H9 (cell line): ENCODE measurements at regions not wholly inside any gene's neighbourhood (a gene's known extent, or its start where the extent isn't known, plus 50 kb on each side); places are given as distances from the start of the nearest gene placed in this dataset.

ENCODE experiments used
- DNase-seq: peaks from one replicate; pipeline ENCODE4 v3.0.0-alpha.2; 2017
- H2AFZ ChIP-seq: one replicate; pipeline ENCODE4 v1.6.1; 2013; ENCODE audit warnings: mild to moderate bottlenecking, low read length, control low read depth, moderate library complexity
- H2AK5ac ChIP-seq: 2 replicates; pipeline ENCODE4 v1.6.1; 2013; ENCODE audit warnings: low read length, control low read depth, mixed read lengths; ENCODE audit not compliant: insufficient read length
- H2BK120ac ChIP-seq: one replicate; pipeline ENCODE4 v1.6.1; 2013; ENCODE audit warnings: low read depth, mild to moderate bottlenecking, low read length, control low read depth, inconsistent platforms; ENCODE audit not compliant: poor library complexity, severe bottlenecking
- H2BK12ac ChIP-seq: 2 replicates; pipeline ENCODE4 v1.6.1; 2013; ENCODE audit warnings: low read length, control low read depth, mixed read lengths, low read depth; ENCODE audit not compliant: insufficient read length
- H2BK15ac ChIP-seq: 2 replicates; pipeline ENCODE4 v1.6.1; 2013; ENCODE audit warnings: low read depth, low read length, control low read depth
- H2BK20ac ChIP-seq: one replicate; pipeline ENCODE4 v1.6.1; 2013; ENCODE audit warnings: low read depth, mild to moderate bottlenecking, low read length, control low read depth, inconsistent platforms; ENCODE audit not compliant: poor library complexity, severe bottlenecking
- H2BK5ac ChIP-seq: 2 replicates; pipeline ENCODE4 v1.6.1; 2013; ENCODE audit warnings: low read length, control low read depth, mixed read lengths; ENCODE audit not compliant: insufficient read length
- H3K14ac ChIP-seq: 2 replicates; pipeline ENCODE4 v1.6.1; 2013; ENCODE audit warnings: low read length, control low read depth; ENCODE audit not compliant: insufficient read depth
- H3K18ac ChIP-seq: 2 replicates; pipeline ENCODE4 v1.6.1; 2013; ENCODE audit warnings: low read depth, mild to moderate bottlenecking, mixed read lengths, low read length, control low read depth; ENCODE audit not compliant: insufficient read length
- H3K23ac ChIP-seq: 2 replicates; pipeline ENCODE4 v1.6.1; 2013; ENCODE audit warnings: low read length, control low read depth, mixed read lengths, low read depth; ENCODE audit not compliant: insufficient read length
- H3K23me2 ChIP-seq: 2 replicates; pipeline ENCODE4 v1.6.1; 2013; ENCODE audit warnings: low read depth, mild to moderate bottlenecking, mixed read lengths, low read length, control low read depth; ENCODE audit not compliant: insufficient read length, poor library complexity, severe bottlenecking
- H3K27ac ChIP-seq: 2 replicates; pipeline ENCODE4 v1.5.1; 2013; ENCODE audit warnings: low read length, control low read depth, mixed read lengths, low read depth; ENCODE audit not compliant: insufficient read length
- H3K27me3 ChIP-seq: 2 replicates; pipeline ENCODE4 v1.6.1; 2013; ENCODE audit warnings: low read length, control low read depth, inconsistent platforms; ENCODE audit not compliant: insufficient read depth
- H3K4ac ChIP-seq: 2 replicates; pipeline ENCODE4 v1.6.1; 2013; ENCODE audit warnings: low read depth, mild to moderate bottlenecking, control low read depth, inconsistent platforms, low read length, moderate library complexity
- H3K4me1 ChIP-seq: 2 replicates; pipeline ENCODE4 v1.6.1; 2013; ENCODE audit warnings: low read length, control low read depth, inconsistent platforms; ENCODE audit not compliant: insufficient read depth
- H3K4me2 ChIP-seq: 2 replicates; pipeline ENCODE4 v1.6.1; 2013; ENCODE audit warnings: low read length, control low read depth, mixed read lengths; ENCODE audit not compliant: insufficient read length, insufficient read depth
- H3K56ac ChIP-seq: 2 replicates; pipeline ENCODE4 v1.6.1; 2013; ENCODE audit warnings: low read depth, mild to moderate bottlenecking, mixed read lengths, low read length, control low read depth; ENCODE audit not compliant: insufficient read length
- H3K79me1 ChIP-seq: 2 replicates; pipeline ENCODE4 v1.6.1; 2013; ENCODE audit warnings: low read depth, mild to moderate bottlenecking, moderate library complexity, low read length, control low read depth, inconsistent platforms; ENCODE audit not compliant: insufficient read depth, poor library complexity, severe bottlenecking
- H3K79me2 ChIP-seq: 2 replicates; pipeline ENCODE4 v1.6.1; 2013; ENCODE audit warnings: low read length, control low read depth, inconsistent platforms; ENCODE audit not compliant: insufficient read depth
- H3K9ac ChIP-seq: 2 replicates; pipeline ENCODE4 v1.6.1; 2013; ENCODE audit warnings: low read length, control low read depth, mixed read lengths; ENCODE audit not compliant: insufficient read length; ENCODE audit errors: extremely low read depth
- H3K9me3 ChIP-seq: one replicate; pipeline ENCODE4 v1.6.1; 2013; ENCODE audit warnings: low read depth, low read length, inconsistent platforms; ENCODE audit not compliant: control insufficient read depth
- H3T11ph ChIP-seq: one replicate; pipeline ENCODE4 v1.6.1; 2013; ENCODE audit warnings: mild to moderate bottlenecking, low read length, control low read depth, inconsistent platforms
- H4K20me1 ChIP-seq: one replicate; pipeline ENCODE4 v1.6.1; 2013; ENCODE audit not compliant: control insufficient read depth, insufficient read length, insufficient read depth
- H4K5ac ChIP-seq: 2 replicates; pipeline ENCODE4 v1.6.1; 2013; ENCODE audit warnings: low read depth, mild to moderate bottlenecking, mixed read lengths, low read length, control low read depth; ENCODE audit not compliant: insufficient read length
- H4K8ac ChIP-seq: replicated peaks from 2 replicates; pipeline ENCODE4 v1.6.1; 2013; ENCODE audit warnings: low read length, control low read depth, mixed read lengths, low read depth; ENCODE audit not compliant: insufficient read length
- H4K91ac ChIP-seq: 2 replicates; pipeline ENCODE4 v1.6.1; 2013; ENCODE audit warnings: low read depth, mild to moderate bottlenecking, moderate library complexity, mixed read lengths, low read length, control low read depth; ENCODE audit not compliant: insufficient read length
- H3K27ac Mint-ChIP-seq, 3 experiments: 2 replicates in 2 of 3; 3 replicates in 1 of 3; pipeline ENCODE4 v1.8.0; 2020 to 2021; ENCODE audit warnings: mixed read lengths in 3 of 3, mild to moderate bottlenecking in 1 of 3, moderate library complexity in 1 of 3
- H3K27me3 Mint-ChIP-seq: 2 replicates; pipeline ENCODE4 v1.8.0; 2021; ENCODE audit warnings: low read depth, mild to moderate bottlenecking, moderate library complexity, mixed read lengths
- H3K36me3 Mint-ChIP-seq, 3 experiments: 2 replicates in 2 of 3; 3 replicates in 1 of 3; pipeline ENCODE4 v1.8.0; 2020 to 2021; ENCODE audit warnings: low read depth in 3 of 3, mixed read lengths in 3 of 3; ENCODE audit not compliant: insufficient read depth in 1 of 3
- H3K4me1 Mint-ChIP-seq, 2 experiments: 2 replicates each; pipeline ENCODE4 v1.8.0; 2020; ENCODE audit warnings: mixed read lengths in 2 of 2
- H3K4me3 Mint-ChIP-seq, 2 experiments: 2 replicates in 1 of 2; 3 replicates in 1 of 2; pipeline ENCODE4 v1.8.0; 2020 to 2021; ENCODE audit warnings: mild to moderate bottlenecking in 2 of 2, mixed read lengths in 2 of 2, moderate library complexity in 1 of 2
- H3K9me3 Mint-ChIP-seq, 2 experiments: 2 replicates in 1 of 2; 3 replicates in 1 of 2; pipeline ENCODE4 v1.8.0; 2020; ENCODE audit warnings: mild to moderate bottlenecking in 2 of 2, mixed read lengths in 2 of 2, moderate library complexity in 1 of 2
- WGBS: extraction: QIAGEN DNeasy Blood & Tissue Kit; methylation state at CpG from one replicate; pipeline ENCODE4 v1.1.7; 2013; ENCODE audit warnings: missing lambda C conversion rate, low lambda C conversion rate, mixed read lengths; ENCODE audit not compliant: insufficient read length; ENCODE audit errors: extremely low coverage; 5-methylcytosine and 5-hydroxymethylcytosine counted together
- TF ChIP-seq, protein P1 (sequence below): fragments of 200-600 bp; sonication (generic); conservative IDR thresholded peaks from 3 replicates; pipeline ENCODE4 v1.8.0; 2021; ENCODE audit warnings: antibody characterized with exemption, mild to moderate bottlenecking

DNA sequence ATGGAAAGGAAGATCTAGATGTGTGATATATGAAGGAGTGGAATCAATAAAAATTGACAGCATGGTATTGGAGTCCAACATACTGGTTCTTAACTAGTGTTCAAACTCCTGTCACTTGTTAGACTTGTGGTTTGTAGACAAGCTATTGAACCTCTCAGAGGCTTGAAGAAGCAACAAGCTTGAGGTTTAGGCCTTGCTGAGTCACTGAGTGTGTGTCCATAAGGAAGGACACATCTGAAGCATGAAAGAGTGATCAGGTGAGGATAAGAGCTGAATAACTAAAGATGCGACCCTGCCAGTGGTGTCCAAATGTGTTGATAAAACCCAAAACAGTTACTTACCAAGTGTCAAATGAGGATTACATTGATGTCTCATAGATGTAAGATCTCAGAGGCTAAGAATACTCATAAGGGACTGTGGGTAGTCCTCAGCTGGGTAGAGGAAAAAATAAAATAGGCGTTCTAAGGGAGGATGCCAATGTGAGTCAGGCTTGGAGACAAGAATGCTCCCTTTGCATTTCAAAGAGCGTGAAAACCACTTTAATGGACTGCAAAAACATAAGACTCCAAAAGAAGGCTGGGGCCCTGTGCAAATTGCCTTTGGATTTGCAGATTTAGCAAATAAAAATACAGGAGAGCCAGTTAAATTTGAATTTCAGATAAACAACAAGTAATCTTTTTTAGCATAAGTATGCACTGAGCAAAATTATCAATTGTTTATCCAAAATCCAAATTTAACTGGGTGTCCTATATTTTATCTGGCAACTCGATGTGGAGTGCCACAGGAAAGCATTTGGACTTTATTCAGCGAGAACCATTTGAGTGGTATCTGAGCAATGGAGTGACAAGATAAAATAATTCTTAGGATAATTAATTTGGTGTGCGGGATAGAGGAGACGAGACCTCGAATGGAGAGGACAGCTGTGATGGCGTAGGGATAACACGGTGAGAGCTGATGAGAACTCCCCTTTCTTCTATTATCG lies 757.3 kb upstream of the WWC1 start:
- no peak overlapping the region for H3T11ph ChIP-seq
- no peaks in the 10 kb centered on the region for H4K20me1 ChIP-seq
- no peak overlapping the region for H2BK120ac ChIP-seq
- H4K8ac ChIP-seq = no peak overlapping the region
- no peak for DNase-seq
- H2AK5ac ChIP-seq = no peak overlapping the region
- no peaks in the 10 kb centered on the region for H3K9me3 ChIP-seq
- Mint-ChIP-seq H3K4me1 (peaks cover 15 to 19% of the 10 kb centered on the region in 2 experiments), H3K9me3 (no peaks in the 10 kb centered on the region), H3K27me3 (peaks cover 3% of the 10 kb centered on the region; the same call in 1 of the 2 replicates), H3K27ac (no peak overlapping the region), H3K4me3 (no peak overlapping the region), H3K36me3 (peaks cover 0 to 1% (median 0%) of the 10 kb centered on the region in 3 experiments; a peak in 2 of 7 replicates)
- H3K9ac ChIP-seq = no peak overlapping the region
- no peak overlapping the region for H2BK20ac ChIP-seq
- WGBS = 100% methylated on average over 1 of the region's 11 CpGs
- H4K5ac ChIP-seq = no peak overlapping the region
- H3K4ac ChIP-seq = no peak overlapping the region
- H2BK15ac ChIP-seq = no peak overlapping the region
- H3K56ac ChIP-seq = no peak overlapping the region
- no peak overlapping the region for H3K14ac ChIP-seq
- no peaks in the 10 kb centered on the region for H3K23me2 ChIP-seq
- no peak overlapping the region for H3K4me2 ChIP-seq
- H2BK12ac ChIP-seq = no peak overlapping the region
- no peak overlapping the region for H3K27ac ChIP-seq
- TF ChIP-seq, protein P1, sequence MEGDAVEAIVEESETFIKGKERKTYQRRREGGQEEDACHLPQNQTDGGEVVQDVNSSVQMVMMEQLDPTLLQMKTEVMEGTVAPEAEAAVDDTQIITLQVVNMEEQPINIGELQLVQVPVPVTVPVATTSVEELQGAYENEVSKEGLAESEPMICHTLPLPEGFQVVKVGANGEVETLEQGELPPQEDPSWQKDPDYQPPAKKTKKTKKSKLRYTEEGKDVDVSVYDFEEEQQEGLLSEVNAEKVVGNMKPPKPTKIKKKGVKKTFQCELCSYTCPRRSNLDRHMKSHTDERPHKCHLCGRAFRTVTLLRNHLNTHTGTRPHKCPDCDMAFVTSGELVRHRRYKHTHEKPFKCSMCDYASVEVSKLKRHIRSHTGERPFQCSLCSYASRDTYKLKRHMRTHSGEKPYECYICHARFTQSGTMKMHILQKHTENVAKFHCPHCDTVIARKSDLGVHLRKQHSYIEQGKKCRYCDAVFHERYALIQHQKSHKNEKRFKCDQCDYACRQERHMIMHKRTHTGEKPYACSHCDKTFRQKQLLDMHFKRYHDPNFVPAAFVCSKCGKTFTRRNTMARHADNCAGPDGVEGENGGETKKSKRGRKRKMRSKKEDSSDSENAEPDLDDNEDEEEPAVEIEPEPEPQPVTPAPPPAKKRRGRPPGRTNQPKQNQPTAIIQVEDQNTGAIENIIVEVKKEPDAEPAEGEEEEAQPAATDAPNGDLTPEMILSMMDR = no peak
- H3K79me1 ChIP-seq = no peaks in the 10 kb centered on the region
- H3K4me1 ChIP-seq = no peaks in the 10 kb centered on the region
- no peaks in the 10 kb centered on the region for H3K27me3 ChIP-seq
- H3K79me2 ChIP-seq = no peaks in the 10 kb centered on the region
- no peak overlapping the region for H3K23ac ChIP-seq
- no peak overlapping the region for H2BK5ac ChIP-seq
- H4K91ac ChIP-seq = no peak overlapping the region
- no peak overlapping the region for H2AFZ ChIP-seq
- H3K18ac ChIP-seq = no peak overlapping the region
